ENCODE measurements at regions not wholly inside any gene's neighbourhood (a gene's known extent, or its start where the extent isn't known, plus 50 kb on each side); places are given as distances from the start of the nearest gene placed in this dataset.

DNA sequence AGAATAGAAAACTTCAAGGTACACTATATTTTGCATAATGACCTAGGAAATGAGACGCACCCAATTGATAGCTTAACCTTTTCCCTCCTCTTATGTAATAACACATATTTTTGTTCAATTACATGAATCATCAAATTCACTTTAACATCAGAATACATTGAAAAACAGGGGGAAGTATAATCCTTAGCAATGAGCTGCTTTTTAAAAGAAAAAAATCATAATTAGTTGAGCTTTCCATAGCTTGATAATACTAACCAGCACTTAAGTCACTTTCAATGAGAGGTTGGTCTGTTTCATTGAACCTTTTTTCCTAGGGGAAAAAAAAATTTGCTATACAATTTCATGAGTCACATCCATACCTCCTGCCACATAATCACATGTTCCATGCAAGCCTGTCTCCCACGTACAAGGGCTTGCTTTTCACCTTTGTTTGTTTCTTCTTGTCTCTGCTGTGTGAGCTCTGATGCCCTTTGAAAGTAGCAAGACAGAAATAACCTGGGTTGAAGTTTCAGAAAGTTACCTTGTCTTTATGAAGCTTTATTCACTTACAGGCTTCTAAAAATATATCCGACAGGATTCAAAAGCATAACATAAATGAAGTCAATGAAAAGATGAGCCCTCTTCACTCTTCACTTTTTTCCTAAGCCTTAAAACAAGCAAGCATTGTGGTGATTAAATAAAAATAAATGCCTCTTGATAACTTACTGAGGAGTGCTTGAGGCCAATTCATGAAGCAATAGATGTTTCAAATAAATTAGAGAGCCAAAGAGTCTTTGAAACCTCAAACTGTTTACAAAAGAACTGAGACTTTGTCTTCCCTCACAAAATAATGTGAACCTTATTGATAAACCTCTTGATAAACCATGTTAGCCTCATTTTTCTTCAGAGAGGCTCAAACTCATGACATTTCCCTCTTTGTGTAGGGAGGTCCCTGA, 108.5 kb downstream of the FEM1C start (continued):
- TF ChIP-seq, protein P1, sequence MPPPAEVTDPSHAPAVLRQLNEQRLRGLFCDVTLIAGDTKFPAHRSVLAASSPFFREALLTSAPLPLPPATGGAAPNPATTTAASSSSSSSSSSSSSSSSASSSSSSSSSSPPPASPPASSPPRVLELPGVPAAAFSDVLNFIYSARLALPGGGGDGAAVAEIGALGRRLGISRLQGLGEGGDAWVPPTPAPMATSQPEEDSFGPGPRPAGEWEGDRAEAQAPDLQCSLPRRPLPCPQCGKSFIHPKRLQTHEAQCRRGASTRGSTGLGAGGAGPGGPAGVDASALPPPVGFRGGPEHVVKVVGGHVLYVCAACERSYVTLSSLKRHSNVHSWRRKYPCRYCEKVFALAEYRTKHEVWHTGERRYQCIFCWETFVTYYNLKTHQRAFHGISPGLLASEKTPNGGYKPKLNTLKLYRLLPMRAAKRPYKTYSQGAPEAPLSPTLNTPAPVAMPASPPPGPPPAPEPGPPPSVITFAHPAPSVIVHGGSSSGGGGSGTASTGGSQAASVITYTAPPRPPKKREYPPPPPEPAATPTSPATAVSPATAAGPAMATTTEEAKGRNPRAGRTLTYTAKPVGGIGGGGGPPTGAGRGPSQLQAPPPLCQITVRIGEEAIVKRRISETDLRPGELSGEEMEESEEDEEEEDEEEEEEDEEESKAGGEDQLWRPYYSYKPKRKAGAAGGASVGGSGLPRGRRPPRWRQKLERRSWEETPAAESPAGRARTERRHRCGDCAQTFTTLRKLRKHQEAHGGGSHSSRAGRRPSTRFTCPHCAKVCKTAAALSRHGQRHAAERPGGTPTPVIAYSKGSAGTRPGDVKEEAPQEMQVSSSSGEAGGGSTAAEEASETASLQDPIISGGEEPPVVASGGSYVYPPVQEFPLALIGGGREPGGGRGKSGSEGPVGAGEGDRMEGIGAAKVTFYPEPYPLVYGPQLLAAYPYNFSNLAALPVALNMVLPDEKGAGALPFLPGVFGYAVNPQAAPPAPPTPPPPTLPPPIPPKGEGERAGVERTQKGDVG (CRISPR knock-in tag; IDR thresholded peaks at IDR 0.05): no peak
- TF ChIP-seq KAT2A (conservative IDR thresholded peaks at IDR 0.05; ENCODE audit: control insufficient read depth, low read depth, low read length): no peak
- TF ChIP-seq, protein P2, sequence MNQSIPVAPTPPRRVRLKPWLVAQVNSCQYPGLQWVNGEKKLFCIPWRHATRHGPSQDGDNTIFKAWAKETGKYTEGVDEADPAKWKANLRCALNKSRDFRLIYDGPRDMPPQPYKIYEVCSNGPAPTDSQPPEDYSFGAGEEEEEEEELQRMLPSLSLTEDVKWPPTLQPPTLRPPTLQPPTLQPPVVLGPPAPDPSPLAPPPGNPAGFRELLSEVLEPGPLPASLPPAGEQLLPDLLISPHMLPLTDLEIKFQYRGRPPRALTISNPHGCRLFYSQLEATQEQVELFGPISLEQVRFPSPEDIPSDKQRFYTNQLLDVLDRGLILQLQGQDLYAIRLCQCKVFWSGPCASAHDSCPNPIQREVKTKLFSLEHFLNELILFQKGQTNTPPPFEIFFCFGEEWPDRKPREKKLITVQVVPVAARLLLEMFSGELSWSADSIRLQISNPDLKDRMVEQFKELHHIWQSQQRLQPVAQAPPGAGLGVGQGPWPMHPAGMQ (IDR thresholded peaks at IDR 0.05; ENCODE audit: borderline replicate concordance): no peak

DNA sequence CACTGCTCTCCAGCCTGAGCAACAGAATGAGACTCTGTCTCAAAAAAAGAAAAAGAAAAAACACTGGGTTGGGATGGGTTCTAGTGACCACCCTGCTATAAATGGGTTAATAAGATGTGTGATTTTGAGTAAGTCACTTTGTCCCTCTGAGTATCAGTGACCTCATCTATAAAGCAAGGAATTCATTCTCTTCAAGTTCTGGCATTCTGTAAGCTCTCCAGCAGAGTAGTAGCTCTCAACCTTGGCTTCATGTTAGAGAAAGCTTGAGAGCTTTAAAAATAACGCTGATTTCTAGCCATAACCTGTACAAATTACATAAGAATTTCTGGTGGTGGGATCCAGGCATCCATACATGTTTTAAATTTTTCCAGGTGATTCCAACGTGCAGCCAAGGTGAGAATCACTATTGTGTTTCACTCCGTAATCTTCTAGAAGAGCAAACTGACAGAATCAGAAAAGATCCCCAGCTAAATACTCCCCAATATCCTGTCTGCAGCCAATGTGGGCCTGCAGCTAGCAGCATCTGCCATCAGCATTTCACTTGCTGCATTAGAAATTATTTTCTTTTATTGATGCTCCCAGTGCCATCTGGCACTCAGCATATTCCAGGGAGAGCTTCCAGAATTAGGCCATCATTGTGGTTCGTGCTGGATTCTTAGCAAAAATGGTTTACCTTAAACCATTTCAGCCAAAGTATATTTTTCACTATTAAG, 109.4 kb downstream of the FEM1C start:
- in situ Hi-C loops (cut with MboI): no loop called here
- no peaks in the 10 kb centered on the region for H3K27me3 ChIP-seq (replicated peaks in 1 of 2; ENCODE audit: control insufficient read depth in 2 of 2, insufficient read depth in 2 of 2, low read length in 1 of 2)
- H3K4me2 ChIP-seq (ENCODE audit: control insufficient read depth, insufficient read depth): no peak overlapping the region
- no peaks in the 10 kb centered on the region for H3K4me1 ChIP-seq (ENCODE audit: control insufficient read depth, insufficient read depth, low read length)
- no peak for ATAC-seq
- ChIA-PET CTCF (interaction anchor here (0.7 to 1.1 kb wide), 2 partner anchors 15 to 48 kb away, joined by 3 read pairs; no protein-coding TSS in a partner anchor), POLR2A (interaction anchor here (0.9 to 1.5 kb wide), 5 partner anchors 10 to 102 kb away, joined by 3 to 6 read pairs (median 4); no protein-coding TSS in a partner anchor), RAD21 (ENCODE audit: unreplicated experiment) (interaction anchor here (0.6 to 1.4 kb wide), 4 partner anchors 15 to 109 kb away, joined by 3 to 4 read pairs (median 4); partner anchors contain the start of gene FEM1C), SMC1A (ENCODE audit: uncharacterized antibody, unreplicated experiment) (interaction anchor here (0.9 to 1.8 kb wide), 11 partner anchors 8 to 140 kb away, joined by 3 to 7 read pairs (median 4); no protein-coding TSS in a partner anchor)
- H3K27ac ChIP-seq (ENCODE audit: control insufficient read depth, insufficient read depth): no peak overlapping the region
- no peak overlapping the region for H3K9ac ChIP-seq (ENCODE audit: control insufficient read depth, insufficient read depth, low read length)
- H3K9me3 ChIP-seq (replicated peaks; ENCODE audit: control insufficient read depth, insufficient read depth, low read length): no peaks in the 10 kb centered on the region
- FAIRE-seq: no peak
- no peaks in the 10 kb centered on the region for H4K20me1 ChIP-seq (ENCODE audit: control insufficient read depth, insufficient read depth)
- no TSS peak for BruUV-seq (replicated peaks)
- WGBS (ENCODE audit: insufficient coverage, insufficient replicate concordance, low lambda C conversion rate, missing lambda C conversion rate): 14% methylated on average over 4 of the region's 4 CpGs
- no peak overlapping the region for H3K4me3 ChIP-seq
- no peaks in the 10 kb centered on the region for H3K36me3 ChIP-seq (ENCODE audit: control insufficient read depth in 2 of 2, insufficient read depth in 2 of 2, low read length in 1 of 2)
- H3K79me2 ChIP-seq (ENCODE audit: control insufficient read depth, insufficient read depth, low read length): no peaks in the 10 kb centered on the region
- H2AFZ ChIP-seq (ENCODE audit: control insufficient read depth, low read depth, low read length): no peak overlapping the region
- DNase-seq (ENCODE audit: low read depth, low spot score): no peak
- intact Hi-C loops (cut with micrococcal nuclease; ENCODE audit: unreplicated experiment): no loop called here
- no peak for TF ChIP-seq RB1 (IDR thresholded peaks at IDR 0.05; ENCODE audit: borderline replicate concordance)
- no peak for TF ChIP-seq RUNX3 (IDR thresholded peaks at IDR 0.05; ENCODE audit: low read length)
- TF ChIP-seq, protein P3, sequence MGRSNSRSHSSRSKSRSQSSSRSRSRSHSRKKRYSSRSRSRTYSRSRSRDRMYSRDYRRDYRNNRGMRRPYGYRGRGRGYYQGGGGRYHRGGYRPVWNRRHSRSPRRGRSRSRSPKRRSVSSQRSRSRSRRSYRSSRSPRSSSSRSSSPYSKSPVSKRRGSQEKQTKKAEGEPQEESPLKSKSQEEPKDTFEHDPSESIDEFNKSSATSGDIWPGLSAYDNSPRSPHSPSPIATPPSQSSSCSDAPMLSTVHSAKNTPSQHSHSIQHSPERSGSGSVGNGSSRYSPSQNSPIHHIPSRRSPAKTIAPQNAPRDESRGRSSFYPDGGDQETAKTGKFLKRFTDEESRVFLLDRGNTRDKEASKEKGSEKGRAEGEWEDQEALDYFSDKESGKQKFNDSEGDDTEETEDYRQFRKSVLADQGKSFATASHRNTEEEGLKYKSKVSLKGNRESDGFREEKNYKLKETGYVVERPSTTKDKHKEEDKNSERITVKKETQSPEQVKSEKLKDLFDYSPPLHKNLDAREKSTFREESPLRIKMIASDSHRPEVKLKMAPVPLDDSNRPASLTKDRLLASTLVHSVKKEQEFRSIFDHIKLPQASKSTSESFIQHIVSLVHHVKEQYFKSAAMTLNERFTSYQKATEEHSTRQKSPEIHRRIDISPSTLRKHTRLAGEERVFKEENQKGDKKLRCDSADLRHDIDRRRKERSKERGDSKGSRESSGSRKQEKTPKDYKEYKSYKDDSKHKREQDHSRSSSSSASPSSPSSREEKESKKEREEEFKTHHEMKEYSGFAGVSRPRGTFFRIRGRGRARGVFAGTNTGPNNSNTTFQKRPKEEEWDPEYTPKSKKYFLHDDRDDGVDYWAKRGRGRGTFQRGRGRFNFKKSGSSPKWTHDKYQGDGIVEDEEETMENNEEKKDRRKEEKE (IDR thresholded peaks at IDR 0.05): no peak
- no peak for TF ChIP-seq ATF7 (IDR thresholded peaks at IDR 0.05; ENCODE audit: low read depth)
- no peak for TF ChIP-seq MYB (IDR thresholded peaks at IDR 0.05; ENCODE audit: borderline replicate concordance, low read depth, low read length)
- no peak for TF ChIP-seq CREM (IDR thresholded peaks at IDR 0.05; ENCODE audit: low read depth)
- TF ChIP-seq BCL11A (IDR thresholded peaks at IDR 0.05; ENCODE audit: low read depth, low read length): no peak
- TF ChIP-seq ZBED1 (IDR thresholded peaks at IDR 0.05; ENCODE audit: borderline replicate concordance): no peak

Measured in GM12878 (cell line).